K562 (cell line): ENCODE measurements at regions not wholly inside any gene's neighbourhood (a gene's known extent, or its start where the extent isn't known, plus 50 kb on each side); places are given as distances from the start of the nearest gene placed in this dataset.

ENCODE experiments used
- ATAC-seq: fragments of 200-7000 bp; cut with Tn5 transposase; 3 replicates; pipeline ENCODE4 v1.9.1; 2020; ENCODE audit warnings: moderate library complexity
- BruUV-seq: library from RNA; stranded (reverse); fragments of 400-500 nt; replicated peaks from 2 replicates; lab custom pipeline; 2021; lab: Mats Ljungman, UMichigan
- CTCF ChIA-PET: fragments of 300-600 bp; formaldehyde crosslinking; extraction: SDS; loops from one replicate; lab custom pipeline; 2021; ENCODE audit warnings: low intra/inter-chr PET ratio; lab: Yijun Ruan, JAX
- POLR2A ChIA-PET: fragments of 300-600, 350-650 bp; sonication (Branson Sonifier 250); formaldehyde crosslinking; extraction: SDS; loops from one replicate; lab custom pipeline; 2021; ENCODE audit warnings: antibody characterized with exemption, inconsistent platforms; lab: Yijun Ruan, JAX
- DNase-seq, 4 experiments: peaks; one replicate each; pipeline versions ENCODE4 v3.0.0 to v3.0.0-alpha.2; 2011 to 2018; ENCODE audit warnings: low spot score in 3 of 4, mixed read lengths in 3 of 4; ENCODE audit errors: extremely low read depth in 1 of 4
- FAIRE-seq: peaks from 2 replicates; lab custom pipeline; 2011; peaks lifted over from hg19 to GRCh38; lab: Jason Lieb, UNC
- H2AFZ ChIP-seq: 2 replicates; pipeline ENCODE4 v1.6.0; 2011; ENCODE audit warnings: low read depth, low read length, control low read depth, inconsistent platforms
- H3K27ac ChIP-seq: fragments of 200-600 bp; 3 replicates; pipeline ENCODE4 v1.8.0; 2011; ENCODE audit warnings: low read depth, mild to moderate bottlenecking, control low read depth, inconsistent platforms, low read length, moderate library complexity, mixed read lengths; ENCODE audit errors: extremely low read depth
- H3K27me3 ChIP-seq, 2 experiments: fragments of 300-600 bp in 1 of 2; 2 replicates in 1 of 2; 3 replicates in 1 of 2; pipeline versions ENCODE4 v1.6.0 to v1.8.0; 2011; ENCODE audit warnings: inconsistent platforms in 2 of 2, low read length in 2 of 2, mild to moderate bottlenecking in 1 of 2, mixed read lengths in 1 of 2, moderate library complexity in 1 of 2; ENCODE audit not compliant: control insufficient read depth in 2 of 2, insufficient read depth in 2 of 2
- H3K36me3 ChIP-seq: fragments of 300-600 bp; 3 replicates; pipeline ENCODE4 v1.8.0; 2011; ENCODE audit warnings: mild to moderate bottlenecking, low read length, inconsistent platforms; ENCODE audit not compliant: control insufficient read depth, insufficient read depth
- H3K4me1 ChIP-seq, 2 experiments: fragments of 200-600 bp in 1 of 2; replicated peaks in 1 of 2; 2 replicates in 1 of 2; 3 replicates in 1 of 2; pipeline versions ENCODE4 v1.5.1 to v1.8.0; 2011; ENCODE audit warnings: inconsistent platforms in 2 of 2, low read length in 2 of 2, mild to moderate bottlenecking in 1 of 2, mixed read lengths in 1 of 2, moderate library complexity in 1 of 2; ENCODE audit not compliant: control insufficient read depth in 2 of 2, insufficient read depth in 2 of 2
- H3K4me2 ChIP-seq: 2 replicates; pipeline ENCODE4 v1.6.1; 2011; ENCODE audit warnings: low read length, control low read depth, inconsistent platforms, mixed read lengths; ENCODE audit not compliant: insufficient read depth
- H3K4me3 ChIP-seq: fragments of 200-600 bp; sonication (generic), shearing (Covaris generic); 2 replicates; pipeline ENCODE4 v1.5.1; 2016; ENCODE audit warnings: control low read depth, inconsistent platforms
- H3K79me2 ChIP-seq: fragments of 200-600 bp; 3 replicates; pipeline ENCODE4 v1.8.0; 2011; ENCODE audit warnings: low read length, inconsistent platforms; ENCODE audit not compliant: control insufficient read depth, insufficient read depth
- H3K9ac ChIP-seq, 2 experiments: 2 replicates each; pipeline versions ENCODE4 v1.6.0 to v1.6.1; 2011; ENCODE audit warnings: low read depth in 2 of 2, low read length in 2 of 2, control low read depth in 1 of 2, inconsistent platforms in 1 of 2, mild to moderate bottlenecking in 1 of 2, mixed read lengths in 1 of 2; ENCODE audit not compliant: insufficient read depth in 1 of 2
- H3K9me1 ChIP-seq: one replicate; pipeline ENCODE4 v1.6.0; 2011; ENCODE audit warnings: inconsistent platforms, mild to moderate bottlenecking, low read length, moderate library complexity; ENCODE audit not compliant: control insufficient read depth, insufficient read depth
- H3K9me3 ChIP-seq: replicated peaks from 2 replicates; pipeline ENCODE4 v1.5.1; 2011; ENCODE audit warnings: low read depth, low read length, inconsistent platforms; ENCODE audit not compliant: control insufficient read depth, insufficient read depth
- H4K20me1 ChIP-seq: replicated peaks from 2 replicates; pipeline ENCODE4 v1.6.1; 2011; ENCODE audit warnings: low read length, inconsistent platforms, mixed read lengths; ENCODE audit not compliant: control insufficient read depth, insufficient read depth
- ARNT ChIP-seq, 2 experiments: fragments of 450-650 bp; IDR thresholded peaks; 2 replicates each; pipeline ENCODE4 v1.6.1; 2016; ENCODE audit warnings: mild to moderate bottlenecking in 1 of 2
- CHD2 ChIP-seq: IDR thresholded peaks from 2 replicates; pipeline ENCODE4 v1.6.1; 2011; ENCODE audit warnings: low read depth, low read length
- HNRNPH1 ChIP-seq: fragments of 200-400 bp; formaldehyde crosslinking; optimal IDR thresholded peaks from 2 replicates; pipeline ENCODE3; 2017; ENCODE audit warnings: low read depth, mild to moderate bottlenecking, low read length, moderate library complexity
- MAFF ChIP-seq: IDR thresholded peaks from 2 replicates; pipeline ENCODE4 v1.6.1; 2012; ENCODE audit warnings: low read length, improper control_type of control experiment
- NBN ChIP-seq: fragments of 450-650 bp; IDR thresholded peaks from 2 replicates; pipeline ENCODE4 v1.6.1; 2016; ENCODE audit warnings: low read depth, mild to moderate bottlenecking
- NUFIP1 ChIP-seq: fragments of 450-650 bp; IDR thresholded peaks from 2 replicates; pipeline ENCODE4 v1.6.1; 2018; ENCODE audit not compliant: partially characterized antibody
- POLR2AphosphoS2 ChIP-seq: IDR thresholded peaks from 2 replicates; pipeline ENCODE4 v1.6.1; 2012; ENCODE audit warnings: low read length, improper control_type of control experiment
- POLR2G ChIP-seq: fragments of 200-400 bp; formaldehyde crosslinking; IDR thresholded peaks from 2 replicates; pipeline ENCODE4 v1.6.1; 2017; ENCODE audit warnings: low read depth, mild to moderate bottlenecking, antibody characterized with exemption, low read length, moderate library complexity
- RBM22 ChIP-seq: fragments of 200-400 bp; formaldehyde crosslinking; IDR thresholded peaks from 2 replicates; pipeline ENCODE4 v1.6.1; 2018; ENCODE audit warnings: low read length, low read depth; ENCODE audit not compliant: poor library complexity, severe bottlenecking
- ZNF224 ChIP-seq: sonication (generic); formaldehyde crosslinking; IDR thresholded peaks from 2 replicates; pipeline ENCODE4 v1.8.0; 2022; ENCODE audit warnings: mild to moderate bottlenecking, missing genetic modification reagents
- ZNF384 ChIP-seq: IDR thresholded peaks from 2 replicates; pipeline ENCODE4 v1.6.1; 2012; ENCODE audit warnings: low read depth, low read length, improper control_type of control experiment
- ZNF780A ChIP-seq: fragments of 250-450 bp; sonication (Bioruptor Pico); IDR thresholded peaks from 2 replicates; pipeline ENCODE4 v1.5.0; 2021; ENCODE audit warnings: mild to moderate bottlenecking
- WGBS: fragments of 100-300 bp; shearing (Covaris generic); methylation state at CpG from one replicate; pipeline ENCODE4 v1.1.6; 2016; ENCODE audit warnings: low coverage, mixed read lengths; ENCODE audit not compliant: insufficient coverage; ENCODE audit errors: missing lambda C conversion rate; 5-methylcytosine and 5-hydroxymethylcytosine counted together
- in situ Hi-C: fragments of 300-500 bp; cut with MboI; formaldehyde crosslinking; loops from 4 replicates; pipeline ENCODE4 v1.15.0; 2018; ENCODE audit warnings: inconsistent platforms, mixed read lengths
- intact Hi-C: fragments of 100-400 bp; cut with micrococcal nuclease; formaldehyde crosslinking; loops from 2 replicates; pipeline ENCODE4 v1.14.2; 2022
- TF ChIP-seq, protein P1 (sequence below): fragments of 450-650 bp; conservative IDR thresholded peaks from 2 replicates; pipeline ENCODE4 v1.6.1; 2016; ENCODE audit warnings: missing genetic modification characterization, low read depth, mild to moderate bottlenecking, missing compliant biosample characterization, moderate library complexity
- TF ChIP-seq, protein P2 (sequence below), 2 experiments: fragments of 450-650 bp; IDR thresholded peaks; 2 replicates each; pipeline ENCODE4 v1.6.1; 2016; ENCODE audit warnings: mild to moderate bottlenecking in 2 of 2, borderline replicate concordance in 1 of 2, low read depth in 1 of 2, moderate library complexity in 1 of 2

DNA sequence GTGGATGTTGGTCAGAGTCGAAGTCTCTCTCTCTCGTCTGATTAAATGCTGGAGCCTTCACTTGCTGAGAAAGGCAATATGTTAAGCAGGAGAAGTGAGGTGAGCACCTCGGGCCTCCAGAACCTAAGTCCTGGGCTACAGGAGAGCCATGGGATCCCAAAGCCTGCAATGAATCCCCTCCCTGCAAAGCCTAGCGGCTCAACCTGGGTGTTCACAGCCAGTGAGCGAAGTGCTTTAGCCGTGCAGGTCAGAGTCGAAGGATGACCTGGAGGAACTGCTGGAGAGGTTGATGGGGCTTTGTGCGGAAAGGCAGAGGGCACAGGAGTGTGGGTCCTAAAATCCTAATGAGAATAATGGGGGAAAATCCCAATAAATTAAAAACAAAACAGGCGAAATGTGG, 267.8 kb downstream of the ENGASE start:
- intact Hi-C loops (no loop called here), in situ Hi-C loops (no loop called here)
- no peak overlapping the region for H3K27ac ChIP-seq
- CTCF ChIA-PET, result no interaction called here
- DNase-seq, result no peak
- 3% methylated on average over 9 of the region's 9 CpGs for WGBS
- H3K36me3 ChIP-seq, result no peaks in the 10 kb centered on the region
- no peaks in the 10 kb centered on the region for H3K9me3 ChIP-seq
- H3K9ac ChIP-seq, result no peak overlapping the region
- H3K4me3 ChIP-seq, result no peak overlapping the region
- peaks cover 4 to 25% of the 10 kb centered on the region in 2 experiments for H3K27me3 ChIP-seq
- no peak overlapping the region for H3K4me2 ChIP-seq
- no peaks in the 10 kb centered on the region for H3K9me1 ChIP-seq
- no peaks in the 10 kb centered on the region for H3K79me2 ChIP-seq
- H2AFZ ChIP-seq, result no peak overlapping the region
- peaks cover 11% of the 10 kb centered on the region; the same call in 1 of the 2 replicates for H4K20me1 ChIP-seq
- BruUV-seq, result no TSS peak
- POLR2A ChIA-PET, result no interaction called here
- no peak for ATAC-seq
- no peaks in the 10 kb centered on the region for H3K4me1 ChIP-seq
- no peak for FAIRE-seq
- TF ChIP-seq ARNT (IDR thresholded peaks at IDR 0.05), result no peak
- TF ChIP-seq ZNF384, result no peak
- TF ChIP-seq MAFF, result no peak
- no peak for TF ChIP-seq HNRNPH1
- TF ChIP-seq NBN, result no peak
- TF ChIP-seq NUFIP1, result no peak
- no peak for TF ChIP-seq ZNF780A (CRISPR knock-in tag)
- TF ChIP-seq RBM22, result no peak
- TF ChIP-seq CHD2, result no peak
- TF ChIP-seq ZNF224 (CRISPR knock-in tag), result no peak
- TF ChIP-seq POLR2G, result no peak
- TF ChIP-seq, protein P1, sequence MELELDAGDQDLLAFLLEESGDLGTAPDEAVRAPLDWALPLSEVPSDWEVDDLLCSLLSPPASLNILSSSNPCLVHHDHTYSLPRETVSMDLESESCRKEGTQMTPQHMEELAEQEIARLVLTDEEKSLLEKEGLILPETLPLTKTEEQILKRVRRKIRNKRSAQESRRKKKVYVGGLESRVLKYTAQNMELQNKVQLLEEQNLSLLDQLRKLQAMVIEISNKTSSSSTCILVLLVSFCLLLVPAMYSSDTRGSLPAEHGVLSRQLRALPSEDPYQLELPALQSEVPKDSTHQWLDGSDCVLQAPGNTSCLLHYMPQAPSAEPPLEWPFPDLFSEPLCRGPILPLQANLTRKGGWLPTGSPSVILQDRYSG (tag), result no peak
- TF ChIP-seq, protein P2, sequence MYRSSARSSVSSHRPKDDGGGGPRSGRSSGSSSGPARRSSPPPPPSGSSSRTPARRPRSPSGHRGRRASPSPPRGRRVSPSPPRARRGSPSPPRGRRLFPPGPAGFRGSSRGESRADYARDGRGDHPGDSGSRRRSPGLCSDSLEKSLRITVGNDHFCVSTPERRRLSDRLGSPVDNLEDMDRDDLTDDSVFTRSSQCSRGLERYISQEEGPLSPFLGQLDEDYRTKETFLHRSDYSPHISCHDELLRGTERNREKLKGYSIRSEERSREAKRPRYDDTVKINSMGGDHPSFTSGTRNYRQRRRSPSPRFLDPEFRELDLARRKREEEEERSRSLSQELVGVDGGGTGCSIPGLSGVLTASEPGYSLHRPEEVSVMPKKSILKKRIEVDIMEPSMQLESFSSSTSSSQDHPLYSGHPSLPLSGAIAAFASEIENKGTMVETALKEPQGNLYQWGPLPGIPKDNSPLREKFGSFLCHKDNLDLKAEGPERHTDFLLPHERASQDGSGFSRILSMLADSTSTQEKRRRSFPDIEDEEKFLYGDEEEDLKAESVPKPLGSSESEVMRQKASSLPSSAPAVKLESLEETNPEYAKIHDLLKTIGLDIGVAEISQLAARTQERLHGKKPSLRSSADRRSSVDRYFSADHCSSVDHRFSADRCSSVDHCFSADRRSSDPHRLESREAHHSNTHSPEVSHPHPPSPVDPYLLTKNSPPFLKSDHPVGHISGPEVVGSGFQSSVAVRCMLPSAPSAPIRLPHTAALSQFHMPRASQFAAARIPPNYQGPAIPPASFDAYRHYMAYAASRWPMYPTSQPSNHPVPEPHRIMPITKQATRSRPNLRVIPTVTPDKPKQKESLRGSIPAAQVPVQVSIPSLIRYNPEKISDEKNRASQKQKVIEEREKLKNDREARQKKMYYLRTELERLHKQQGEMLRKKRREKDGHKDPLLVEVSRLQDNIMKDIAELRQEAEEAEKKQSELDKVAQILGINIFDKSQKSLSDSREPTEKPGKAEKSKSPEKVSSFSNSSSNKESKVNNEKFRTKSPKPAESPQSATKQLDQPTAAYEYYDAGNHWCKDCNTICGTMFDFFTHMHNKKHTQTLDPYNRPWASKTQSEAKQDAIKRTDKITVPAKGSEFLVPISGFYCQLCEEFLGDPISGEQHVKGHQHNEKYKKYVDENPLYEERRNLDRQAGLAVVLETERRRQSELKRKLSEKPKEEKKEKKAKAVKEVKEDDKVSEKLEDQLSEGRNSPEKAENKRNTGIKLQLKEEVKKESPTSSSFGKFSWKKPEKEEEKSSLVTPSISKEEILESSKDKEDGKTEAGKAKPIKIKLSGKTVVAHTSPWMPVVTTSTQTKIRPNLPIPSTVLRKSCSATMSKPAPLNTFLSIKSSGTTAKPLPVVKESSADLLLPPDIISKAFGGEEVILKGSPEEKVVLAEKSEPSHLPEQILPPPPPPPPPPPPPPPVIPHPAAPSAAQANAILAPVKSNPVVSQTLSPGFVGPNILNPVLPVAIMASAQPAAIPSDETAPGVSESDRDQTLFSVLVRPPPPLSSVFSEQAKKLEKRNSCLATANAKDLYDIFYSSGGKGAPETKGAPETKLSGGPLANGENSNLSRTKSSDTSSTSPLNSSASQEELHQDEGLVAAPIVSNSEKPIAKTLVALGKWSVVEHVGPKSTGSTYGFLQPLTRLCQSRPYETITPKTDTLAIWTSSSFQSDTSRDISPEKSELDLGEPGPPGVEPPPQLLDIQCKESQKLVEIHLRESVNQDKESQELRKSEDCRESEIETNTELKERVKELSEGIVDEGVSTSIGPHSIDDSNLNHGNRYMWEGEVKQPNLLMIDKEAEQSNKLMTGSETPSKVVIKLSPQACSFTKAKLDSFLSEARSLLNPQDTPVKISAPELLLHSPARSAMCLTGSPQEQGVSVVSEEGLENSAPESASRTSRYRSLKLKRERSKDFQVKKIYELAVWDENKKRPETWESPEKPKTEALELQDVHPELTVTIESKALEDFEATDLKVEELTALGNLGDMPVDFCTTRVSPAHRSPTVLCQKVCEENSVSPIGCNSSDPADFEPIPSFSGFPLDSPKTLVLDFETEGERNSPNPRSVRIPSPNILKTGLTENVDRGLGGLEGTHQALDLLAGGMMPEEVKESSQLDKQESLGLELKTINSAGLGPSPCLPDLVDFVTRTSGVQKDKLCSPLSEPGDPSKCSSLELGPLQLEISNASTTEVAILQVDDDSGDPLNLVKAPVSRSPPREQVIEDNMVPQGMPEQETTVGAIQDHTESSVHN (IDR thresholded peaks at IDR 0.05; ENCODE audit: borderline replicate concordance in 1 of 2, low read depth in 1 of 2), result no peak
- no peak for TF ChIP-seq POLR2AphosphoS2
